Spinal cord (tissue), 9 donors: ENCODE measurements at regions not wholly inside any gene's neighbourhood (a gene's known extent, or its start where the extent isn't known, plus 50 kb on each side); places are given as distances from the start of the nearest gene placed in this dataset.
A peak's percentile ranks its signal among the peaks of the same experiment; 100 is the strongest.
"Not testable (repeated sequence)": the region's sequence is repeated elsewhere in the genome, so short reads cannot be mapped to it uniquely, and the experiment has no call there.

Experiments
- DNase-seq, 6 donors: peaks; one replicate each; pipeline versions ENCODE4 v3.0.0 to v3.0.0-alpha.2; 2013 to 2015; ENCODE audit warnings: low spot score in 6 of 6, low read depth in 4 of 6
- H3K27ac ChIP-seq: one replicate; pipeline ENCODE4 v1.5.1; 2013; ENCODE audit warnings: low read depth, low read length, control low read depth
- H3K27me3 ChIP-seq: one replicate; pipeline ENCODE4 v1.6.1; 2013; ENCODE audit warnings: low read length; ENCODE audit not compliant: control insufficient read depth, insufficient read depth
- H3K36me3 ChIP-seq: one replicate; pipeline ENCODE4 v1.6.1; 2013; ENCODE audit warnings: low read length; ENCODE audit not compliant: control insufficient read depth, insufficient read depth
- H3K4me1 ChIP-seq: one replicate; pipeline ENCODE4 v1.6.1; 2013; ENCODE audit warnings: low read length; ENCODE audit not compliant: control insufficient read depth, insufficient read depth
- H3K4me3 ChIP-seq: one replicate; pipeline ENCODE4 v1.5.1; 2013; ENCODE audit warnings: low read depth, low read length, control low read depth
- H3K9me3 ChIP-seq: one replicate; pipeline ENCODE4 v1.6.1; 2013; ENCODE audit warnings: low read length; ENCODE audit not compliant: control insufficient read depth, insufficient read depth
- WGBS: methylation state at CpG from one replicate; pipeline ENCODE4 v1.1.5; 2013; ENCODE audit warnings: missing lambda C conversion rate; ENCODE audit not compliant: insufficient coverage; 5-methylcytosine and 5-hydroxymethylcytosine counted together
- donor health status: healthy.

- peaks cover 5% of the 10 kb centered on the region for H3K4me1 ChIP-seq
- H3K9me3 ChIP-seq, result no peaks in the 10 kb centered on the region
- WGBS, result 36% methylated on average over 3 of the region's 4 CpGs
- H3K27me3 ChIP-seq, result no peaks in the 10 kb centered on the region
- no peak overlapping the region for H3K4me3 ChIP-seq
- H3K36me3 ChIP-seq, result no peaks in the 10 kb centered on the region
- DNase-seq, result peak in 3 of 6 donors; percentile 26 to 82 (median 74)
- H3K27ac ChIP-seq, result peak overlapping the region; percentile 2
Observed at GRCh38 chr2:235433860-235434259, 60.0 kb upstream of the AGAP1 start.

- Histone ChIP-seq H3K36me3 (no peaks in the 10 kb centered on the region), H3K9me3 (no peaks in the 10 kb centered on the region), H3K27ac (no peak overlapping the region), H3K4me1 (no peaks in the 10 kb centered on the region), H3K4me3 (no peak overlapping the region), H3K27me3 (no peaks in the 10 kb centered on the region)
- 60% methylated on average over 11 of the region's 18 CpGs for WGBS
- DNase-seq, result no peak
Observed at GRCh38 chr2:235439959-235440662, 53.7 kb upstream of the AGAP1 start.

GRCh38 chr2:235443580-235443979 is 50.3 kb upstream of the AGAP1 start:
- not testable (repeated sequence) for H3K36me3 ChIP-seq, DNase-seq, H3K4me3 ChIP-seq, H3K27me3 ChIP-seq, H3K9me3 ChIP-seq, H3K27ac ChIP-seq, H3K4me1 ChIP-seq
- 100% methylated on average over 3 of the region's 6 CpGs for WGBS
